T-cell (primary cell): ENCODE measurements at regions not wholly inside any gene's neighbourhood (a gene's known extent, or its start where the extent isn't known, plus 50 kb on each side); places are given as distances from the start of the nearest gene placed in this dataset.

Experiments
- ATAC-seq, 4 experiments: fragments of 200-7000 bp in 3 of 4; fragments of 150-1000 bp in 1 of 4; cut with Tn5 transposase; replicated peaks in 1 of 4; 1 replicate in 3 of 4; 2 replicates in 1 of 4; pipeline ENCODE4 v1.10.0; 2021; ENCODE audit warnings: moderate library complexity in 3 of 4, mild to moderate bottlenecking in 2 of 4, moderate number of reproducible peaks in 1 of 4
- CTCF ChIA-PET, 2 donors: fragments of 300-600 bp; sonication (Branson Sonifier 250); formaldehyde crosslinking; loops; one replicate each; lab custom pipeline; 2022; ENCODE audit warnings: antibody characterized with exemption in 2 of 2; lab: Charles Lee
- POLR2A ChIA-PET, 2 donors: fragments of 300-600 bp; sonication (Branson Sonifier 250); formaldehyde crosslinking; loops; one replicate each; lab custom pipeline; 2022; ENCODE audit warnings: antibody characterized with exemption in 2 of 2; lab: Charles Lee
- DNase-seq, 35 experiments: peaks; one replicate each; pipeline versions ENCODE4 v3.0.0 to v3.0.0-alpha.2; 2013 to 2023
- H3K27ac ChIP-seq: one replicate; pipeline ENCODE4 v1.5.1; 2013; ENCODE audit warnings: low read length
- H3K27me3 ChIP-seq, 2 experiments: replicated peaks in 1 of 2; 1 replicate in 1 of 2; 2 replicates in 1 of 2; pipeline versions ENCODE4 v1.6.1 to v1.7.0; 2013; ENCODE audit warnings: low read length in 1 of 2, mixed read lengths in 1 of 2; ENCODE audit not compliant: control insufficient read depth in 2 of 2, insufficient read depth in 2 of 2; ENCODE audit errors: extremely low read depth in 1 of 2
- H3K36me3 ChIP-seq, 2 donors: 1 replicate in 1 of 2; 2 replicates in 1 of 2; pipeline versions ENCODE4 v1.6.1 to v1.7.0; 2013; ENCODE audit warnings: low read length in 1 of 2; ENCODE audit not compliant: control insufficient read depth in 2 of 2, insufficient read depth in 1 of 2; ENCODE audit errors: extremely low read depth in 1 of 2
- H3K4me1 ChIP-seq, 2 experiments: 1 replicate in 1 of 2; 2 replicates in 1 of 2; pipeline versions ENCODE4 v1.6.1 to v1.7.0; 2013; ENCODE audit warnings: low read length in 2 of 2, mixed read lengths in 1 of 2; ENCODE audit not compliant: insufficient read depth in 2 of 2, control insufficient read depth in 1 of 2; ENCODE audit errors: extremely low read depth in 1 of 2
- H3K4me3 ChIP-seq, 2 donors: 1 replicate in 1 of 2; 2 replicates in 1 of 2; pipeline versions ENCODE4 v1.5.1 to v1.7.0; 2013; ENCODE audit warnings: mild to moderate bottlenecking in 2 of 2, low read length in 1 of 2, moderate library complexity in 1 of 2; ENCODE audit not compliant: control insufficient read depth in 1 of 2; ENCODE audit errors: extremely low read depth in 1 of 2
- H3K9me3 ChIP-seq: 2 replicates; pipeline ENCODE4 v1.7.0; 2013
- H3K27ac Mint-ChIP-seq, 2 donors: one replicate each; pipeline ENCODE4 v1.8.0; 2020 to 2021; ENCODE audit warnings: mild to moderate bottlenecking in 2 of 2, mixed read lengths in 2 of 2
- H3K27me3 Mint-ChIP-seq, 2 donors: one replicate each; pipeline ENCODE4 v1.8.0; 2021 to 2022; ENCODE audit warnings: mixed read lengths in 2 of 2
- H3K36me3 Mint-ChIP-seq: one replicate; pipeline ENCODE4 v1.8.0; 2021; ENCODE audit warnings: mixed read lengths
- H3K4me1 Mint-ChIP-seq, 3 donors: one replicate each; pipeline ENCODE4 v1.8.0; 2020 to 2022; ENCODE audit warnings: mixed read lengths in 3 of 3, mild to moderate bottlenecking in 1 of 3
- H3K4me3 Mint-ChIP-seq, 3 donors: one replicate each; pipeline ENCODE4 v1.8.0; 2020 to 2022; ENCODE audit warnings: mild to moderate bottlenecking in 3 of 3, mixed read lengths in 3 of 3, moderate library complexity in 3 of 3
- H3K9me3 Mint-ChIP-seq, 3 donors: one replicate each; pipeline ENCODE4 v1.8.0; 2020 to 2022; ENCODE audit warnings: mixed read lengths in 3 of 3
- WGBS: methylation state at CpG from one replicate; pipeline ENCODE4 v1.1.5; 2013; ENCODE audit warnings: missing lambda C conversion rate; ENCODE audit not compliant: insufficient coverage; 5-methylcytosine and 5-hydroxymethylcytosine counted together

DNA sequence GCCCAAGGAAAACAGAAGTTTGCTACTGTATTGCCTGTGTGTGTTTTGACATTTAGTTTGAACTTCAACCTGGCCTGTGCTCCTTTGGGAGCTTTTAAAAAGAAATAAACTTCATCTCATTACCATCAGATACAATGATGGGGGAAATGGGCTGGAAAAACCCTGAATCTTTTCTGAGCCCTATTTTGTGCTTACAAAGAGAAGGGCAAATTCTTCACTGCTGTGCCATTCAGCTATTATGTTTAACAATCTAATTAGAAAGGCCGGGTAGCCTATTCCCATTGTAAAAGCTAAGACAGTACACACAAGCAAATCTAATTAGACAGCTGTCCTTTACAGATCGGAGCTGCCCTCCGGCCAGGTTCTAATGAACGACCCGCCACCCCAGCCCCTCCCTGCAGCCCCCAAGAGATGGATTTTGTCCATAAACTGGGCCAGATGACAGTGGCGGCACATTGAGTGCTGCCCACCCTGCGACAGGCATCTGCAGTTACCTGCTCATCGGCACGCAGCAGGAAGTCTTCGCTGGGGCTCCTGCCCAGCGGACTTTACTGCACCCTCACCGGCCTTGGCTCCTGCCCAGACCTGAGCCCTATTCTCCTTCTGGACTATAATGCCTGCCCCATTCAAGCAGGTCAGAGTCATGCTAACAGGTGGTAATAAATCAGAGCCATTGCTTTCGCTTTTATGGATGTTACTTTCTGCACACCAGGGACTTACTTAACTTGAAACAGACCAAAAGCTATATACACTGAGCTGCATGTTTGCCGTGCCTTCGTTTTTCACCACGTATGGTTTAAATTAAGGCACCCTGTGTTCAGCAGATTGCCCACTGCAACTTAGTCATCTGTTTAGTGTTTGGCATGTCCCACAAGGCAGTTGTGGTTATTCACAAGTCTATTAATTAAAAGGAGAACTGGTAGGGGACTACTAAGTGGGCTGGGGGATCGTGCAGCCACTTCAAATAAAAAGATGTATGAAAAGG lies 549.6 kb downstream of the FGF9 start:
- H3K4me3 ChIP-seq, result no peak overlapping the region
- Mint-ChIP-seq H3K9me3 (no peaks in the 10 kb centered on the region), H3K4me3 (no peak overlapping the region), H3K27me3 (no peaks in the 10 kb centered on the region), H3K36me3 (no peaks in the 10 kb centered on the region), H3K4me1 (peaks cover 17 to 25% (median 19%) of the 10 kb centered on the region in 3 donors), H3K27ac (no peak overlapping the region)
- ChIA-PET CTCF (interaction anchor here in 1 of 2 donors (0.7 kb wide), 1 partner anchor 17 kb away, joined by 5 read pairs; no protein-coding TSS in a partner anchor), POLR2A (no interaction called here)
- DNase-seq, result no peak
- no peaks in the 10 kb centered on the region for H3K4me1 ChIP-seq
- no peak overlapping the region for H3K27ac ChIP-seq
- H3K9me3 ChIP-seq, result no peaks in the 10 kb centered on the region
- H3K36me3 ChIP-seq, result no peaks in the 10 kb centered on the region
- no peak for ATAC-seq
- no peaks in the 10 kb centered on the region for H3K27me3 ChIP-seq
- 92% methylated on average over 13 of the region's 17 CpGs for WGBS

DNA sequence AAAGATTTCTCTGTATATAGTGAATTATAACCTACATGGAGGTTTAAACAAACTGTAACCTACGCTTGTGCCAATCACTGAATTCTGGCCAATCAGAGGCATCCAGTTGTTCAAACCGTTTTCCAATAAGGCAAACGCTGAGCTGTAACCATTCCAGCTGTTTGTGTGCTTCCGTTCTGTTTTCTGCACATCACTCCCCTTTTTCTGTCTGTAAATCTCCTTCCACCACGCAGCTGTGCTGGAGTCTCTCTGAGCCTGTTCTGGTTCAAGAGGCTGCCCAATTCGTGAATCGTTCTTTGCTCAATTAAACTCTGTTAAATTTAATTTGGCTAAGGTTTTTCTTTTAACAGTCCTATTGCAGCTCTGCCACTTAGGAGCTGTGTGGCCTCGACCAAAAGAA lies 552.5 kb downstream of the FGF9 start:
- ATAC-seq, result no peak
- Mint-ChIP-seq H3K4me1 (peaks cover 8 to 16% (median 9%) of the 10 kb centered on the region in 3 donors), H3K4me3 (no peak overlapping the region), H3K9me3 (no peaks in the 10 kb centered on the region), H3K27ac (no peak overlapping the region), H3K36me3 (no peaks in the 10 kb centered on the region), H3K27me3 (no peaks in the 10 kb centered on the region)
- Histone ChIP-seq H3K27me3 (no peaks in the 10 kb centered on the region), H3K27ac (no peak overlapping the region), H3K4me3 (no peak overlapping the region), H3K4me1 (no peaks in the 10 kb centered on the region), H3K36me3 (no peaks in the 10 kb centered on the region), H3K9me3 (no peaks in the 10 kb centered on the region)
- no peak for DNase-seq
- POLR2A ChIA-PET, result interaction anchor here in 1 of 2 donors (0.6 kb wide), 1 partner anchor 711 kb away, joined by 3 read pairs; no protein-coding TSS in a partner anchor
- WGBS, result 79% methylated on average over 4 of the region's 8 CpGs
- CTCF ChIA-PET, result no interaction called here

GRCh38 chr13:22226086-22226485 lies 555.2 kb downstream of the FGF9 start:
- Mint-ChIP-seq H3K4me3 (no peak overlapping the region), H3K27ac (no peak overlapping the region), H3K36me3 (no peaks in the 10 kb centered on the region), H3K27me3 (no peaks in the 10 kb centered on the region), H3K4me1 (peaks cover 0 to 7% (median 4%) of the 10 kb centered on the region in 3 donors), H3K9me3 (no peaks in the 10 kb centered on the region)
- ChIA-PET CTCF (no interaction called here), POLR2A (no interaction called here)
- no peak overlapping the region for H3K4me3 ChIP-seq
- ATAC-seq, result no peak
- no peak for DNase-seq
- WGBS, result no CpG with 5 or more reads among the region's 4 CpGs
- H3K4me1 ChIP-seq, result no peaks in the 10 kb centered on the region
- no peaks in the 10 kb centered on the region for H3K27me3 ChIP-seq
- H3K9me3 ChIP-seq, result no peaks in the 10 kb centered on the region
- no peaks in the 10 kb centered on the region for H3K36me3 ChIP-seq
- no peak overlapping the region for H3K27ac ChIP-seq

GRCh38 chr13:22227895-22228294 lies 557.0 kb downstream of the FGF9 start:
- Mint-ChIP-seq H3K4me1 (peaks cover 4 to 11% (median 9%) of the 10 kb centered on the region in 3 donors), H3K27me3 (no peaks in the 10 kb centered on the region)
- 100% methylated on average over 1 of the region's 2 CpGs for WGBS

GRCh38 chr13:22229916-22230315 lies 559.0 kb downstream of the FGF9 start:
- no peak overlapping the region for H3K4me3 Mint-ChIP-seq
- no peaks in the 10 kb centered on the region for H3K36me3 Mint-ChIP-seq
- Histone ChIP-seq H3K36me3 (no peaks in the 10 kb centered on the region), H3K4me3 (no peak overlapping the region), H3K9me3 (no peaks in the 10 kb centered on the region), H3K27ac (no peak overlapping the region), H3K4me1 (no peaks in the 10 kb centered on the region), H3K27me3 (no peaks in the 10 kb centered on the region)
- ChIA-PET POLR2A (interaction anchor here in 1 of 2 donors (0.7 kb wide), 1 partner anchor 107 kb away, joined by 3 read pairs; no protein-coding TSS in a partner anchor), CTCF (no interaction called here)
- peaks cover 0 to 3% (median 0%) of the 10 kb centered on the region in 3 donors for H3K9me3 Mint-ChIP-seq
- H3K27me3 Mint-ChIP-seq, result no peaks in the 10 kb centered on the region
- peaks cover 7 to 14% (median 12%) of the 10 kb centered on the region in 3 donors for H3K4me1 Mint-ChIP-seq
- WGBS, result 67% methylated on average over 1 of the region's 5 CpGs
- ATAC-seq (no peak), DNase-seq (no peak)
- H3K27ac Mint-ChIP-seq, result no peak overlapping the region

More at GRCh38 chr13:22227895-22228294, 557.0 kb downstream of the FGF9 start:
- DNase-seq, result no peak
- Histone ChIP-seq H3K27ac (no peak overlapping the region), H3K27me3 (no peaks in the 10 kb centered on the region), H3K4me1 (no peaks in the 10 kb centered on the region), H3K4me3 (no peak overlapping the region), H3K9me3 (no peaks in the 10 kb centered on the region), H3K36me3 (no peaks in the 10 kb centered on the region)
- Mint-ChIP-seq H3K27ac (no peak overlapping the region), H3K9me3 (peaks cover 0 to 3% (median 0%) of the 10 kb centered on the region in 3 donors), H3K4me3 (no peak overlapping the region), H3K36me3 (no peaks in the 10 kb centered on the region)
- no peak for ATAC-seq
- ChIA-PET CTCF (no interaction called here), POLR2A (no interaction called here)

DNA sequence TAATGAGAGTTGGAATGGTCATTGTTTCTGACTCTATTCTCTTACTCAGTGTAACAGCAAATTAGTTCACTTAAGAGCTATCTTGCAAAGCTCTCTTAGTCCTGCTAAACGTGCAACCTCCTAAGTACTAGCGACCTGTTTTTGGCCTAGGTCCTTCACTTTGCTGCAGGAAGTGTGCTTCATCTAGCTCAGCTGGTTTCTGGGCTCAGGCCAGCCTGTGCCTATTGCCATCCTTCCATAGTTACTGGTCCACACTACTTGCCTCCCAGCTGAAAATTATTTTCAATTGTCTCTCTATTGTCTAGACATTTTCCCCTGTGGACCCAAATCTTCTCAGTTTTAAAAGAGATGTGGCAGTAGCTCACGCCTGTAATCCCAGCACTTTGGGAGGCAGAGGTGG lies 561.3 kb downstream of the FGF9 start:
- no peak for ATAC-seq
- 73% methylated on average over 2 of the region's 3 CpGs for WGBS
- Histone ChIP-seq H3K27ac (no peak overlapping the region), H3K36me3 (no peaks in the 10 kb centered on the region), H3K4me3 (no peak overlapping the region), H3K4me1 (peaks cover 0 to 7% of the 10 kb centered on the region in 2 experiments), H3K27me3 (no peaks in the 10 kb centered on the region), H3K9me3 (no peaks in the 10 kb centered on the region)
- peaks cover 0 to 3% (median 0%) of the 10 kb centered on the region in 3 donors for H3K9me3 Mint-ChIP-seq
- POLR2A ChIA-PET, result interaction anchor here in 1 of 2 donors (0.6 kb wide), 1 partner anchor 540 kb away, joined by 3 read pairs; no protein-coding TSS in a partner anchor
- H3K4me3 Mint-ChIP-seq, result no peak overlapping the region
- no peaks in the 10 kb centered on the region for H3K27me3 Mint-ChIP-seq
- H3K27ac Mint-ChIP-seq, result no peak overlapping the region
- H3K36me3 Mint-ChIP-seq, result no peaks in the 10 kb centered on the region
- CTCF ChIA-PET, result no interaction called here
- H3K4me1 Mint-ChIP-seq, result peaks cover 16 to 25% (median 18%) of the 10 kb centered on the region in 3 donors
- no peak for DNase-seq
